ENCODE measurements at regions not wholly inside any gene's neighbourhood (a gene's known extent, or its start where the extent isn't known, plus 50 kb on each side); places are given as distances from the start of the nearest gene placed in this dataset.

DNA sequence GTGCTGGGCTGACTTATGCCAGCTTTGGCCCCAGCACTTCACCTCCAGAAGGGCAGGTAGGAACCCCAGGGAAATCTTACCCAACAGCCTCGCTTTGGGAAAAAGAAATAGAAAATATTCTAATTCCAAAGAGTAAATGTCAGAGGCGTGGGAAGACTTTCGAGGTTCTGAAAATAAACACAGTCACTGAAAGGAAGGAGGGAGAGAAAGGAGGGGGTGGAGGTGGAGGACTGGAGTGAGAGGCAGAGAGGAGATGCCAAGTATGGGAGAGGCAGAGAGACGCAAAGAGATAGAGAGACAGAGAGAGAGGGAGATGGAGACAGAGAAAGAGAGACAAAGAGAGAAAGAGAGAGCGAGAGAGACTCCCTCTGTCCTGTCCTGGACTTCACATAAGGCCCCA lies 395.0 kb downstream of the PTPRU start:
- Histone ChIP-seq H3K4me1 (ENCODE audit: control insufficient read depth, extremely low read depth, insufficient read depth, low read length) (peaks cover 7% of the 10 kb centered on the region), H3K36me3 (ENCODE audit: control insufficient read depth in 2 of 2, extremely low read depth in 1 of 2, insufficient read depth in 2 of 2, low read length in 2 of 2) (no peaks in the 10 kb centered on the region), H3K9me3 (ENCODE audit: control insufficient read depth, low read depth, low read length) (no peaks in the 10 kb centered on the region), H3K27ac (ENCODE audit: control insufficient read depth, insufficient read depth, low read length) (no peak overlapping the region), H3K9ac (ENCODE audit: control insufficient read depth, extremely low read depth, insufficient read depth, low read length) (no peak overlapping the region), H3K79me2 (ENCODE audit: control insufficient read depth, insufficient read depth, low read length) (no peaks in the 10 kb centered on the region), H3K4me2 (ENCODE audit: control insufficient read depth, extremely low read depth, insufficient read depth, low read depth, low read length) (no peak overlapping the region), H2AFZ (ENCODE audit: control insufficient read depth, low read length) (no peak overlapping the region), H3K27me3 (ENCODE audit: control insufficient read depth, extremely low read depth, insufficient read depth, low read length) (no peaks in the 10 kb centered on the region), H3K9me1 (ENCODE audit: control insufficient read depth, extremely low read depth, insufficient read depth, low read length) (no peaks in the 10 kb centered on the region), H4K20me1 (ENCODE audit: control insufficient read depth, extremely low read depth, insufficient read depth, low read length) (no peaks in the 10 kb centered on the region), H3K4me3 (ENCODE audit: control insufficient read depth in 2 of 3, extremely low read depth in 1 of 3, insufficient read depth in 2 of 3, low read depth in 1 of 3, low read length in 3 of 3) (no peak overlapping the region)
- FAIRE-seq (no peak), DNase-seq (ENCODE audit: low read depth, low spot score) (no peak)
- dilution Hi-C loops (cut with MboI; ENCODE audit: extremely low pct_ligation_motif_present, low sequenced_read_pairs), result no loop called here
- no peak for TF ChIP-seq EZH2 (IDR thresholded peaks at IDR 0.05; ENCODE audit: low read length)
- TF ChIP-seq, protein P1, sequence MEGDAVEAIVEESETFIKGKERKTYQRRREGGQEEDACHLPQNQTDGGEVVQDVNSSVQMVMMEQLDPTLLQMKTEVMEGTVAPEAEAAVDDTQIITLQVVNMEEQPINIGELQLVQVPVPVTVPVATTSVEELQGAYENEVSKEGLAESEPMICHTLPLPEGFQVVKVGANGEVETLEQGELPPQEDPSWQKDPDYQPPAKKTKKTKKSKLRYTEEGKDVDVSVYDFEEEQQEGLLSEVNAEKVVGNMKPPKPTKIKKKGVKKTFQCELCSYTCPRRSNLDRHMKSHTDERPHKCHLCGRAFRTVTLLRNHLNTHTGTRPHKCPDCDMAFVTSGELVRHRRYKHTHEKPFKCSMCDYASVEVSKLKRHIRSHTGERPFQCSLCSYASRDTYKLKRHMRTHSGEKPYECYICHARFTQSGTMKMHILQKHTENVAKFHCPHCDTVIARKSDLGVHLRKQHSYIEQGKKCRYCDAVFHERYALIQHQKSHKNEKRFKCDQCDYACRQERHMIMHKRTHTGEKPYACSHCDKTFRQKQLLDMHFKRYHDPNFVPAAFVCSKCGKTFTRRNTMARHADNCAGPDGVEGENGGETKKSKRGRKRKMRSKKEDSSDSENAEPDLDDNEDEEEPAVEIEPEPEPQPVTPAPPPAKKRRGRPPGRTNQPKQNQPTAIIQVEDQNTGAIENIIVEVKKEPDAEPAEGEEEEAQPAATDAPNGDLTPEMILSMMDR (optimal IDR thresholded peaks at IDR 0.05 in 1 of 3, IDR thresholded peaks at IDR 0.05 in 1 of 3, conservative IDR thresholded peaks at IDR 0.05 in 1 of 3; ENCODE audit: extremely low read depth in 1 of 3, insufficient read depth in 2 of 3, low read length in 3 of 3), result no peak

DNA sequence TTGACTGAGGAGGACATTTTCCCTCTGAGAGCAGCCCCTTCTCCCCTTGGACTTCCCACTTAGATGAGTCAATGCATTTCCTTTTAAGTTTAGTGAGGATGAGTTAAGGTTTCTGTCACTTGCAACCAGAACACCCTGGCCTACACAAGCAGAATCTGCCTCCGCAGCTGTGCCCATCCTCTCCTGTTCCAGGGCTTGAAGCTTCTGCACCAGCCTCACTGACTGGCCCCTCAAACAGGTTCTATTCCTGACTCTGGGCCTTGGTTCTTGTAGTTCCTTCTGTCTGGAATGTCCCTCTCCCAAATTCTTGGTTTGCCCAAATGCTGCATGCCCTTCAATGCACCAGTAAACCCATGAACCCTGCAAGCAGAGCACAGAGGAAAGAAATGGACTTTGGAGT lies 394.4 kb downstream of the PTPRU start:
- FAIRE-seq, result no peak
- H2AFZ ChIP-seq (ENCODE audit: control insufficient read depth, low read length), result no peak overlapping the region
- H3K27ac ChIP-seq (ENCODE audit: control insufficient read depth, insufficient read depth, low read length), result no peak overlapping the region
- H3K9ac ChIP-seq (ENCODE audit: control insufficient read depth, extremely low read depth, insufficient read depth, low read length), result no peak overlapping the region
- TF ChIP-seq EZH2 (IDR thresholded peaks at IDR 0.05; ENCODE audit: low read length), result no peak
- TF ChIP-seq, protein P1 (optimal IDR thresholded peaks at IDR 0.05 in 1 of 3, IDR thresholded peaks at IDR 0.05 in 1 of 3, conservative IDR thresholded peaks at IDR 0.05 in 1 of 3; ENCODE audit: extremely low read depth in 1 of 3, insufficient read depth in 2 of 3, low read length in 3 of 3), result no peak
- dilution Hi-C loops (cut with MboI; ENCODE audit: extremely low pct_ligation_motif_present, low sequenced_read_pairs), result no loop called here
- H4K20me1 ChIP-seq (ENCODE audit: control insufficient read depth, extremely low read depth, insufficient read depth, low read length), result no peaks in the 10 kb centered on the region
- no peaks in the 10 kb centered on the region for H3K9me3 ChIP-seq (ENCODE audit: control insufficient read depth, low read depth, low read length)
- H3K36me3 ChIP-seq (ENCODE audit: control insufficient read depth in 2 of 2, extremely low read depth in 1 of 2, insufficient read depth in 2 of 2, low read length in 2 of 2), result no peaks in the 10 kb centered on the region
- H3K27me3 ChIP-seq (ENCODE audit: control insufficient read depth, extremely low read depth, insufficient read depth, low read length), result no peaks in the 10 kb centered on the region
- peaks cover 7% of the 10 kb centered on the region for H3K4me1 ChIP-seq (ENCODE audit: control insufficient read depth, extremely low read depth, insufficient read depth, low read length)
- H3K4me2 ChIP-seq (ENCODE audit: control insufficient read depth, extremely low read depth, insufficient read depth, low read depth, low read length), result no peak overlapping the region
- no peaks in the 10 kb centered on the region for H3K9me1 ChIP-seq (ENCODE audit: control insufficient read depth, extremely low read depth, insufficient read depth, low read length)
- no peak overlapping the region for H3K4me3 ChIP-seq (ENCODE audit: control insufficient read depth in 2 of 3, extremely low read depth in 1 of 3, insufficient read depth in 2 of 3, low read depth in 1 of 3, low read length in 3 of 3)
- H3K79me2 ChIP-seq (ENCODE audit: control insufficient read depth, insufficient read depth, low read length), result no peaks in the 10 kb centered on the region
- no peak for DNase-seq (ENCODE audit: low read depth, low spot score)

All from keratinocyte (primary cell).